ENCODE measurements at regions not wholly inside any gene's neighbourhood (a gene's known extent, or its start where the extent isn't known, plus 50 kb on each side); places are given as distances from the start of the nearest gene placed in this dataset.

DNA sequence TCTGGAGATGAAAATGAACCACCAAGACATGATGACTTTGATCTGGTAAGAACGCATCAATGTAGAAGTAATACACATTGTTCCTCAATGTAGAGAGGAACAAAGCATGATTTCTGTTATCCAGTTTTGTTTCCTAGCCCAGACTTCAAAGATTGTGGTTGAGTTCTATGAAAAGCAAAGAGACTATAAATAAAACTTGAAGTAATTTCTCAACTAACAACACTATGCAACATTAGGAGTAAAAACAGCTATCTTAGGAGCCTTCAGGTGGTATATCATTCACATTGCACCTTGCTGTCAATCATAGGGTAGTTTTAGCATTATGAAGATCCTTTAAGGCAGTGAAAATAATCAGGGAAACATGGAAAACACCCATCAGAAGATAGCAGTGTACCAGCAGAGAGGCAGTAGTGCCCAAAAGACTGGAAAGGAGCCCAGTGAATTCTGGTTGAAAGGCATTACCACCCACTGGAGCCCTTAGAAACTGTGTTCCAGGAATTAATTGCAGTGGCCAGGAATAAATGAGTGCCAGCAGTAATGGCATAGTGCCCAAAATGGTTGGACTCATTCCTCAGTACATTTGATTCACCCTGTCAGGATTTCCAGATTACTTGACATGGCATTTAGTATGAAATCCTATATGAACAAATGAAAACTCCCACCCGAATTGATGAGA is 300.7 kb upstream of the CXXC4 start:
- Histone ChIP-seq H3K9me3 (ENCODE audit: control insufficient read depth in 1 of 2, insufficient read depth in 1 of 2, low read length in 2 of 2) (peaks cover 0 to 4% of the 10 kb centered on the region in 2 experiments), H3K27ac (ENCODE audit: low read depth in 1 of 2, low read length in 2 of 2) (no peak overlapping the region), H3K27me3 (ENCODE audit: control insufficient read depth in 1 of 2, insufficient read depth in 2 of 2, low read length in 2 of 2) (no peaks in the 10 kb centered on the region), H3K4me1 (ENCODE audit: insufficient read depth, low read length) (no peaks in the 10 kb centered on the region), H3K4me3 (ENCODE audit: low read length) (no peak overlapping the region), H3K36me3 (ENCODE audit: insufficient read depth, low read length) (no peaks in the 10 kb centered on the region)
- ChIA-PET POLR2A (no interaction called here), CTCF (no interaction called here)
- no peaks in the 10 kb centered on the region for H3K36me3 Mint-ChIP-seq (ENCODE audit: low read depth)
- ATAC-seq (ENCODE audit: poor library complexity) (no peak), DNase-seq (no peak)
- no peaks in the 10 kb centered on the region for H3K9me3 Mint-ChIP-seq
- intact Hi-C loops (cut with DNase I, micrococcal nuclease): no loop called here
- no peak overlapping the region for H3K4me3 Mint-ChIP-seq
- H3K27ac Mint-ChIP-seq: no peak overlapping the region
- TF ChIP-seq, protein P1, sequence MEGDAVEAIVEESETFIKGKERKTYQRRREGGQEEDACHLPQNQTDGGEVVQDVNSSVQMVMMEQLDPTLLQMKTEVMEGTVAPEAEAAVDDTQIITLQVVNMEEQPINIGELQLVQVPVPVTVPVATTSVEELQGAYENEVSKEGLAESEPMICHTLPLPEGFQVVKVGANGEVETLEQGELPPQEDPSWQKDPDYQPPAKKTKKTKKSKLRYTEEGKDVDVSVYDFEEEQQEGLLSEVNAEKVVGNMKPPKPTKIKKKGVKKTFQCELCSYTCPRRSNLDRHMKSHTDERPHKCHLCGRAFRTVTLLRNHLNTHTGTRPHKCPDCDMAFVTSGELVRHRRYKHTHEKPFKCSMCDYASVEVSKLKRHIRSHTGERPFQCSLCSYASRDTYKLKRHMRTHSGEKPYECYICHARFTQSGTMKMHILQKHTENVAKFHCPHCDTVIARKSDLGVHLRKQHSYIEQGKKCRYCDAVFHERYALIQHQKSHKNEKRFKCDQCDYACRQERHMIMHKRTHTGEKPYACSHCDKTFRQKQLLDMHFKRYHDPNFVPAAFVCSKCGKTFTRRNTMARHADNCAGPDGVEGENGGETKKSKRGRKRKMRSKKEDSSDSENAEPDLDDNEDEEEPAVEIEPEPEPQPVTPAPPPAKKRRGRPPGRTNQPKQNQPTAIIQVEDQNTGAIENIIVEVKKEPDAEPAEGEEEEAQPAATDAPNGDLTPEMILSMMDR (IDR thresholded peaks at IDR 0.05): no peak
- no peaks in the 10 kb centered on the region for H3K4me1 Mint-ChIP-seq (ENCODE audit: low read depth)
- H3K27me3 Mint-ChIP-seq: no peaks in the 10 kb centered on the region

DNA sequence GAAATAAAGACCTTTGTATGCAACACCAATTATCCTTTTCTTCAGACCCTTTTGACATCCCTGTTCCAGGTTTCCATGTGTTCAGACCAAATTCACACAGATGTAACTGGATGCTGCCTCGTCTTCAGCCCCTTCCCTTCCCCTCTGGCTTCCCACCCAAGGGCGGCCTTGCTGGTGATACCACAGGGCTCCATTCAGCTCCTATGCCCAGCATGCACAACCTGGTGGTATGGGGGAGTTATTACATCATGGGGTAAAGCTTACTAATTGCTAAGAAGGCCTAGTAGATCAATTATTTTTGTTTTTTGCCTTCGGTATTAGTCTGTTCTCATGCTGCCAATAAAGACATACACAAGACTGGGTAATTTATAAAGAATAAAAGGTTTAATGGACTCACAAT is 317.0 kb upstream of the CXXC4 start:
- POLR2A ChIA-PET: no interaction called here
- no peaks in the 10 kb centered on the region for H3K36me3 ChIP-seq (ENCODE audit: insufficient read depth, low read length)
- no peak for DNase-seq
- Mint-ChIP-seq H3K4me3 (no peak overlapping the region), H3K27me3 (no peaks in the 10 kb centered on the region), H3K27ac (no peak overlapping the region), H3K9me3 (peaks cover 5% of the 10 kb centered on the region), H3K36me3 (ENCODE audit: low read depth) (no peaks in the 10 kb centered on the region), H3K4me1 (ENCODE audit: low read depth) (no peaks in the 10 kb centered on the region)
- H3K9me3 ChIP-seq (ENCODE audit: control insufficient read depth in 1 of 2, insufficient read depth in 1 of 2, low read length in 2 of 2): peaks cover 0 to 6% of the 10 kb centered on the region in 2 experiments
- no peaks in the 10 kb centered on the region for H3K27me3 ChIP-seq (ENCODE audit: control insufficient read depth in 1 of 2, insufficient read depth in 2 of 2, low read length in 2 of 2)
- no peaks in the 10 kb centered on the region for H3K4me1 ChIP-seq (ENCODE audit: insufficient read depth, low read length)
- TF ChIP-seq, protein P1 (IDR thresholded peaks at IDR 0.05): no peak
- no peak overlapping the region for H3K27ac ChIP-seq (ENCODE audit: low read depth in 1 of 2, low read length in 2 of 2)
- CTCF ChIA-PET: no interaction called here
- intact Hi-C loops (cut with DNase I, micrococcal nuclease): no loop called here
- no peak for ATAC-seq (ENCODE audit: poor library complexity)
- H3K4me3 ChIP-seq (ENCODE audit: low read length): no peak overlapping the region

DNA sequence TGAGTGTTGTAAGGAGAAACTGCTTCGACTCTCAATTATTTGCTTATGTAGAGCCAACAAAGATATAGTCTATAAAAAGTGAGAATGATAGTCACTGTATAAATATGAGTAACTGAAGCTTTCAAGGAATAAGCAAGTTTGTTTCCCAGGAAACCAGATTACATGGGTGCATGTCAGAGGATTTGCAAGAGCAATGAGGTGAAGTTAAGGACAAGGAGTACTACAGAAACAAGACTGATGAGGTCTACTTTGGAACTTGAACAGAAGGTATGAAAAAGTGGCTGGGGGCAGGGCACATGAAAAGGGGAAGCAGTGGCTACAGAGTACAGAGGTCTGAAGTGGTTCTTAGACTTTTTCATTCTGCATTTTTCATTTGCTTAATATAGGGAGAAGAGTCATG is 321.0 kb upstream of the CXXC4 start:
- Mint-ChIP-seq H3K4me1 (ENCODE audit: low read depth) (no peaks in the 10 kb centered on the region), H3K27me3 (no peaks in the 10 kb centered on the region), H3K27ac (no peak overlapping the region), H3K4me3 (no peak overlapping the region), H3K9me3 (no peaks in the 10 kb centered on the region), H3K36me3 (ENCODE audit: low read depth) (no peaks in the 10 kb centered on the region)
- ChIA-PET CTCF (no interaction called here), POLR2A (no interaction called here)
- no peaks in the 10 kb centered on the region for H3K27me3 ChIP-seq (ENCODE audit: control insufficient read depth in 1 of 2, insufficient read depth in 2 of 2, low read length in 2 of 2)
- H3K36me3 ChIP-seq (ENCODE audit: insufficient read depth, low read length): no peaks in the 10 kb centered on the region
- H3K9me3 ChIP-seq (ENCODE audit: control insufficient read depth in 1 of 2, insufficient read depth in 1 of 2, low read length in 2 of 2): no peaks in the 10 kb centered on the region
- ATAC-seq (ENCODE audit: poor library complexity) (no peak), DNase-seq (no peak)
- no peak overlapping the region for H3K27ac ChIP-seq (ENCODE audit: low read depth in 1 of 2, low read length in 2 of 2)
- intact Hi-C loops (cut with DNase I, micrococcal nuclease): no loop called here
- H3K4me1 ChIP-seq (ENCODE audit: insufficient read depth, low read length): no peaks in the 10 kb centered on the region
- H3K4me3 ChIP-seq (ENCODE audit: low read length): no peak overlapping the region
- TF ChIP-seq, protein P1 (IDR thresholded peaks at IDR 0.05): no peak

Measured in CD4-positive, alpha-beta T cell (primary cell).